ENCODE measurements at regions not wholly inside any gene's neighbourhood (a gene's known extent, or its start where the extent isn't known, plus 50 kb on each side); places are given as distances from the start of the nearest gene placed in this dataset.
A peak's percentile ranks its signal among the peaks of the same experiment; 100 is the strongest.

DNA sequence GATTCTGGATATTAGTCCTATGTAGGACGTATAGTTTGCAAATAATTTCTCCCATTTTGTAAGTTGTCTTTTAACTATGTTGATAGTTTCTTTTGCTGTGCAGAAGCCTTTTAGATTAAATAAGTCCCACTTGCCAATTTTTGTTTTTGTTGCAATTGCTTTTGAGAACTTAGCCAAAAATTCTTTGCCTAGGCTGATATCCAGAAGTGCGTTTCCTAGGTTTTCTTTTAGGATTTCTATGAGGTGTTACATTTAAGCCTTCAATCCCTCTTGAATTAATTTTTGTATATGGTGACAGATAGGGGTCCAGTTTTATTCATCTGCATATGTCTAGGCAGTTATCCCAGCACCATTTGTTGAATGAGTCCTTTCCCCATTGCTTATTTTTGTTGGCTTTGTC lies 264.4 kb upstream of the OR4E1 start:
- no peak for DNase-seq
- intact Hi-C loops (cut with DNase I), result no loop called here
- H3K9me3 ChIP-seq, result no peaks in the 10 kb centered on the region
- no peaks in the 10 kb centered on the region for H3K27me3 ChIP-seq
- TF ChIP-seq, protein P1, sequence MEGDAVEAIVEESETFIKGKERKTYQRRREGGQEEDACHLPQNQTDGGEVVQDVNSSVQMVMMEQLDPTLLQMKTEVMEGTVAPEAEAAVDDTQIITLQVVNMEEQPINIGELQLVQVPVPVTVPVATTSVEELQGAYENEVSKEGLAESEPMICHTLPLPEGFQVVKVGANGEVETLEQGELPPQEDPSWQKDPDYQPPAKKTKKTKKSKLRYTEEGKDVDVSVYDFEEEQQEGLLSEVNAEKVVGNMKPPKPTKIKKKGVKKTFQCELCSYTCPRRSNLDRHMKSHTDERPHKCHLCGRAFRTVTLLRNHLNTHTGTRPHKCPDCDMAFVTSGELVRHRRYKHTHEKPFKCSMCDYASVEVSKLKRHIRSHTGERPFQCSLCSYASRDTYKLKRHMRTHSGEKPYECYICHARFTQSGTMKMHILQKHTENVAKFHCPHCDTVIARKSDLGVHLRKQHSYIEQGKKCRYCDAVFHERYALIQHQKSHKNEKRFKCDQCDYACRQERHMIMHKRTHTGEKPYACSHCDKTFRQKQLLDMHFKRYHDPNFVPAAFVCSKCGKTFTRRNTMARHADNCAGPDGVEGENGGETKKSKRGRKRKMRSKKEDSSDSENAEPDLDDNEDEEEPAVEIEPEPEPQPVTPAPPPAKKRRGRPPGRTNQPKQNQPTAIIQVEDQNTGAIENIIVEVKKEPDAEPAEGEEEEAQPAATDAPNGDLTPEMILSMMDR (IDR thresholded peaks at IDR 0.05), result no peak
- TF ChIP-seq POLR2A (IDR thresholded peaks at IDR 0.05), result no peak
- no peak overlapping the region for H3K27ac ChIP-seq
- no peak for ATAC-seq
- H3K4me3 ChIP-seq, result no peak overlapping the region
- H3K36me3 ChIP-seq, result no peaks in the 10 kb centered on the region
- WGBS (ENCODE audit: insufficient coverage, low coverage, low lambda C conversion rate, missing lambda C conversion rate), result 40% methylated on average over 2 of the region's 2 CpGs
- no peaks in the 10 kb centered on the region for H3K4me1 ChIP-seq

DNA sequence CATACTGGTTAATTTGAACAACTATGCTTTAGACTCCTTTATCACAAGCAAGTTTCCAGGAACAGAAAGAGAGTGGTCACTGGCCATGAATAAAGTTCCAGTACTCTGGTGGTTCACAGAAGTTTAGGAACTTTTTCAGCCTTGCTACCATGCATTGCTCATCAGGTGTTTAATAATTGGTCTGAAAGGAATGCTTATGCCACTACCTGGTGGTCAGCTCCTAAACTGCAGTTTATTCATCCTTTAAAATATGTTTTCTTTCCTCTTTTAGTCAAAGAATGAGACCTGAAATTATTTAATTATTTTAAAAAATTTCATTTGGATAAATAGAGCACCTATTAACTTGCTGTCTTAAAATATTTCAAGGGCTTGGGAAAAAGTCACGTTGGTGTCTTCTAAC lies 260.1 kb upstream of the OR4E1 start:
- H3K36me3 ChIP-seq, result no peaks in the 10 kb centered on the region
- ATAC-seq (peak in 3 of 4 donors; percentile 43 to 68 (median 55)), DNase-seq (no peak)
- no peaks in the 10 kb centered on the region for H3K4me1 ChIP-seq
- 7% methylated on average over 1 of the region's 1 CpG for WGBS (ENCODE audit: insufficient coverage, low coverage, low lambda C conversion rate, missing lambda C conversion rate)
- H3K4me3 ChIP-seq, result no peak overlapping the region
- no peaks in the 10 kb centered on the region for H3K9me3 ChIP-seq
- intact Hi-C loops (cut with DNase I), result no loop called here
- H3K27me3 ChIP-seq, result no peaks in the 10 kb centered on the region
- no peak overlapping the region for H3K27ac ChIP-seq
- TF ChIP-seq POLR2A (IDR thresholded peaks at IDR 0.05), result no peak
- TF ChIP-seq, protein P1 (IDR thresholded peaks at IDR 0.05), result peak; percentile 11 to 40 (median 31)

DNA sequence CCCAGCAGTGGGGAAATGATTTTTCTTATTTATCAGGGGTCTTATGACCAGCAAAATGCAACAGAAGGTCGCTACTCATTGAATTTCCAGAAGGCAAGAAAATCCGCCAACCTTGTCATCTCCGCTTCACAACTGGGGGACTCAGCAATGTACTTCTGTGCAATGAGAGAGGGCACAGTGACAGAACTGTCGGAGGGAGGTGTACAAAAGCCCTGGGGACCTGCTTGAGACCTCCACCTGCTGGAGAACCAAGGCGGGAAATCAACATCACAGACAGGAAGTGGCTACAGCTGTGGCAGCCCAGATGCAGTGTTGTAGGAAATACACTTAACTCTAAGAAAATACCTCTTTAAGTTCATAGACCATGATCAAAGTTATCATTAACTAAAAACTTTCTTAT lies 250.9 kb upstream of the OR4E1 start:
- Histone ChIP-seq H3K36me3 (no peaks in the 10 kb centered on the region), H3K9me3 (no peaks in the 10 kb centered on the region), H3K27me3 (no peaks in the 10 kb centered on the region), H3K27ac (no peak overlapping the region), H3K4me1 (no peaks in the 10 kb centered on the region), H3K4me3 (no peak overlapping the region)
- ATAC-seq, result peak in 2 of 4 donors; percentile 38 to 46
- 28% methylated on average over 5 of the region's 5 CpGs for WGBS (ENCODE audit: insufficient coverage, low coverage, low lambda C conversion rate, missing lambda C conversion rate)
- DNase-seq, result no peak
- intact Hi-C loops (cut with DNase I), result no loop called here
- TF ChIP-seq POLR2A (IDR thresholded peaks at IDR 0.05), result no peak
- TF ChIP-seq, protein P1 (IDR thresholded peaks at IDR 0.05), result no peak

DNA sequence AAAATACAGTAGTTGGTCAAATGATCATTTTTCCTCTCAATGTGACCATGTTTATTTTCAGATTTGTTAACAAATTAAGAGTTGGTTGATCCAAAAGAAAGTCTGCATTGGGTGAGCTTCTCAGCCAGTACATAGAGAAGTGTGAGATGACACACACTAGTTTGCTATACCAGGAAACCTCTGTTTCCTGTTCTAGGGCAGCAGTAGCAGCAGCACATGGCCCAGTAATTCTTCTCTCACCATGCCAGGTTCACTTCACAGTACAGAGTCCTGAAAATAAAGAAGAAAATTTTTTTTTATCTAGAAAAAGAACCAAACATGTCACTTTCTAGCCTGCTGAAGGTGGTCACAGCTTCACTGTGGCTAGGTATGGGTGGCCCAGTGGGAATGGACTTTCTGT lies 250.2 kb upstream of the OR4E1 start:
- H3K4me3 ChIP-seq, result no peak overlapping the region
- no peaks in the 10 kb centered on the region for H3K4me1 ChIP-seq
- H3K9me3 ChIP-seq, result no peaks in the 10 kb centered on the region
- DNase-seq (no peak), ATAC-seq (peak; percentile 27 to 59 (median 43))
- H3K27ac ChIP-seq, result no peak overlapping the region
- no peaks in the 10 kb centered on the region for H3K36me3 ChIP-seq
- H3K27me3 ChIP-seq, result no peaks in the 10 kb centered on the region
- intact Hi-C loops (cut with DNase I), result no loop called here
- no peak for TF ChIP-seq POLR2A (IDR thresholded peaks at IDR 0.05)
- TF ChIP-seq, protein P1 (IDR thresholded peaks at IDR 0.05), result no peak

DNA sequence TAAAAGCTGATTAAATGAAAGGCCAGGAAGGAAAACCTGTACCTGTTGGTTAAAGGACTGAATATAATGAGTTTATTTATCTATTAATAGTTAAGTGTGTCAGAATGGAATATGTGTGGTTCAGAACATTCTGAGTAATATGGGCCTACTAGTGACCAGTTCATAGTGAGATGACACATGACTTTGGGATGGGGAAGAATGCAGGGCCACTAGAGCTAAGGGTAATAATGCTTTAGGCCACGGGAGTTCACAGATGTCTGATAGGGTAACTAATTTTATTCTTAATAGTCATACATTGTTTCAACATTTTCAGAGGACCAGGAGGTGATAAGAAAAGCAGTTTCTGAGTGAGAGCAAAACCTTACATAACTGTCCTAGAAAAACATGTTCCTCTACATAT lies 247.8 kb upstream of the OR4E1 start:
- TF ChIP-seq, protein P1 (IDR thresholded peaks at IDR 0.05), result no peak
- TF ChIP-seq POLR2A (IDR thresholded peaks at IDR 0.05), result no peak
- Histone ChIP-seq H3K9me3 (no peaks in the 10 kb centered on the region), H3K27ac (no peak overlapping the region), H3K4me1 (peaks cover 0 to 7% (median 0%) of the 10 kb centered on the region in 4 donors), H3K36me3 (no peaks in the 10 kb centered on the region), H3K4me3 (no peak overlapping the region), H3K27me3 (no peaks in the 10 kb centered on the region)
- ATAC-seq (no peak), DNase-seq (no peak)
- 8% methylated on average over 1 of the region's 1 CpG for WGBS (ENCODE audit: insufficient coverage, low coverage, low lambda C conversion rate, missing lambda C conversion rate)
- intact Hi-C loops (cut with DNase I), result no loop called here
